ENCODE measurements at regions not wholly inside any gene's neighbourhood (a gene's known extent, or its start where the extent isn't known, plus 50 kb on each side); places are given as distances from the start of the nearest gene placed in this dataset.

- no peak for TF ChIP-seq CTCF (IDR thresholded peaks at IDR 0.05; ENCODE audit: insufficient read depth, low read length)
- no peak overlapping the region for H3K4me3 ChIP-seq (ENCODE audit: low read depth, low read length)
- no peak for DNase-seq (ENCODE audit: low read depth)
These were observed 413.3 kb downstream of the BCL11A start for GRCh38 chr2:60140185-60140584.

- no peak for DNase-seq (ENCODE audit: low read depth)
- no peak for TF ChIP-seq CTCF (IDR thresholded peaks at IDR 0.05; ENCODE audit: insufficient read depth, low read length)
- no peak overlapping the region for H3K4me3 ChIP-seq (ENCODE audit: low read depth, low read length)
These were observed 416.5 kb downstream of the BCL11A start for GRCh38 chr2:60136913-60137312.

GRCh38 chr2:60127191-60127590 is 426.3 kb downstream of the BCL11A start:
- no peak for DNase-seq (ENCODE audit: low read depth)
- no peak overlapping the region for H3K4me3 ChIP-seq (ENCODE audit: low read depth, low read length)
- TF ChIP-seq CTCF (IDR thresholded peaks at IDR 0.05; ENCODE audit: insufficient read depth, low read length): no peak

- no peak overlapping the region for H3K4me3 ChIP-seq (ENCODE audit: low read depth, low read length)
- no peak for TF ChIP-seq CTCF (IDR thresholded peaks at IDR 0.05; ENCODE audit: insufficient read depth, low read length)
- no peak for DNase-seq (ENCODE audit: low read depth)
These were observed 427.6 kb downstream of the BCL11A start for GRCh38 chr2:60125611-60126426.

GRCh38 chr2:60119778-60120177 is 433.7 kb downstream of the BCL11A start:
- TF ChIP-seq CTCF (IDR thresholded peaks at IDR 0.05; ENCODE audit: insufficient read depth, low read length): no peak
- no peak for DNase-seq (ENCODE audit: low read depth)
- no peak overlapping the region for H3K4me3 ChIP-seq (ENCODE audit: low read depth, low read length)

GRCh38 chr2:60118917-60119316 is 434.5 kb downstream of the BCL11A start:
- no peak for DNase-seq (ENCODE audit: low read depth)
- no peak for TF ChIP-seq CTCF (IDR thresholded peaks at IDR 0.05; ENCODE audit: insufficient read depth, low read length)

GRCh38 chr2:60118061-60118460 is 435.4 kb downstream of the BCL11A start:
- TF ChIP-seq CTCF (IDR thresholded peaks at IDR 0.05; ENCODE audit: insufficient read depth, low read length): no peak
- no peak overlapping the region for H3K4me3 ChIP-seq (ENCODE audit: low read depth, low read length)
- no peak for DNase-seq (ENCODE audit: low read depth)

More at GRCh38 chr2:60118917-60119316, 434.5 kb downstream of the BCL11A start:
- H3K4me3 ChIP-seq (ENCODE audit: low read depth, low read length): no peak overlapping the region

Measured in fibroblast of the aortic adventitia (primary cell).